OCI-LY1 (cell line): ENCODE measurements at regions not wholly inside any gene's neighbourhood (a gene's known extent, or its start where the extent isn't known, plus 50 kb on each side); places are given as distances from the start of the nearest gene placed in this dataset.

Experiments used
- EZH2 ChIP-seq: fragments of 200-600 bp; sonication (generic), shearing (Covaris generic); IDR thresholded peaks from 2 replicates; pipeline ENCODE4 v1.8.0; 2017; ENCODE audit warnings: borderline replicate concordance, mixed run types, mild to moderate bottlenecking, antibody characterized with exemption, low read length, moderate library complexity, mixed read lengths
- TF ChIP-seq, protein P1 (sequence below): fragments of 200-600 bp; sonication (generic), shearing (Covaris generic); IDR thresholded peaks from 2 replicates; pipeline ENCODE4 v1.5.1; 2017; ENCODE audit warnings: mild to moderate bottlenecking, antibody characterized with exemption, low read length, moderate library complexity, mixed read lengths

DNA sequence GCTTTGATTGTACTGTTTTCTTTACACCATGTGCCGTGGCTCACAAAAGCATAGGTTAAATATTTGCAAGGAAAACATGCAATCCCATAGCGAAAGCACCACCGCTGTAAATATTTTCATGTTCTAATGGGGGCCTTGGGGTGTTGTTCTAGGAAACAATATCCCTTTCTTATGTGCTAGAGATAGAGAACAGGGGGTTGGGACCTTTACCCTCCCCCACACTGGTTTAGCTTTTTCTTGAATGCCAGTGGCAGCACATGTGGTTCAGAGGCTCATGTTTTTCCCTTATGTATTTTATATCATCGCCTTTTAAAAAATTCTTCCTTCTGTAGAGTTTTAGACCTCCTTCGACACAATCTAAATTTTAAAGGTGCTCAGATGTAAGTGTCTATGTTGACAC lies 422.6 kb upstream of the TENM3 start:
- TF ChIP-seq, protein P1, sequence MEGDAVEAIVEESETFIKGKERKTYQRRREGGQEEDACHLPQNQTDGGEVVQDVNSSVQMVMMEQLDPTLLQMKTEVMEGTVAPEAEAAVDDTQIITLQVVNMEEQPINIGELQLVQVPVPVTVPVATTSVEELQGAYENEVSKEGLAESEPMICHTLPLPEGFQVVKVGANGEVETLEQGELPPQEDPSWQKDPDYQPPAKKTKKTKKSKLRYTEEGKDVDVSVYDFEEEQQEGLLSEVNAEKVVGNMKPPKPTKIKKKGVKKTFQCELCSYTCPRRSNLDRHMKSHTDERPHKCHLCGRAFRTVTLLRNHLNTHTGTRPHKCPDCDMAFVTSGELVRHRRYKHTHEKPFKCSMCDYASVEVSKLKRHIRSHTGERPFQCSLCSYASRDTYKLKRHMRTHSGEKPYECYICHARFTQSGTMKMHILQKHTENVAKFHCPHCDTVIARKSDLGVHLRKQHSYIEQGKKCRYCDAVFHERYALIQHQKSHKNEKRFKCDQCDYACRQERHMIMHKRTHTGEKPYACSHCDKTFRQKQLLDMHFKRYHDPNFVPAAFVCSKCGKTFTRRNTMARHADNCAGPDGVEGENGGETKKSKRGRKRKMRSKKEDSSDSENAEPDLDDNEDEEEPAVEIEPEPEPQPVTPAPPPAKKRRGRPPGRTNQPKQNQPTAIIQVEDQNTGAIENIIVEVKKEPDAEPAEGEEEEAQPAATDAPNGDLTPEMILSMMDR, result no peak
- no peak for TF ChIP-seq EZH2
